Breast epithelium (tissue), 3 donors: ENCODE measurements at regions not wholly inside any gene's neighbourhood (a gene's known extent, or its start where the extent isn't known, plus 50 kb on each side); places are given as distances from the start of the nearest gene placed in this dataset.

Experiments used
- CTCF ChIP-seq, 3 donors: fragments of 450-650 bp; IDR thresholded peaks; one replicate each; pipeline ENCODE4 v1.5.1; 2016 to 2017; ENCODE audit warnings: antibody characterized with exemption in 3 of 3, mild to moderate bottlenecking in 3 of 3, moderate library complexity in 3 of 3
- POLR2AphosphoS5 ChIP-seq, 3 donors: sonication (generic); formaldehyde crosslinking; IDR thresholded peaks; one replicate each; pipeline ENCODE4 v1.6.1; 2017; ENCODE audit warnings: antibody characterized with exemption in 3 of 3

- TF ChIP-seq CTCF (IDR thresholded peaks at IDR 0.05) (no peak), POLR2AphosphoS5 (IDR thresholded peaks at IDR 0.05) (no peak)
Observed at GRCh38 chr2:196225213-196225612, 53.8 kb upstream of the STK17B start.
